ENCODE measurements at regions not wholly inside any gene's neighbourhood (a gene's known extent, or its start where the extent isn't known, plus 50 kb on each side); places are given as distances from the start of the nearest gene placed in this dataset.

DNA sequence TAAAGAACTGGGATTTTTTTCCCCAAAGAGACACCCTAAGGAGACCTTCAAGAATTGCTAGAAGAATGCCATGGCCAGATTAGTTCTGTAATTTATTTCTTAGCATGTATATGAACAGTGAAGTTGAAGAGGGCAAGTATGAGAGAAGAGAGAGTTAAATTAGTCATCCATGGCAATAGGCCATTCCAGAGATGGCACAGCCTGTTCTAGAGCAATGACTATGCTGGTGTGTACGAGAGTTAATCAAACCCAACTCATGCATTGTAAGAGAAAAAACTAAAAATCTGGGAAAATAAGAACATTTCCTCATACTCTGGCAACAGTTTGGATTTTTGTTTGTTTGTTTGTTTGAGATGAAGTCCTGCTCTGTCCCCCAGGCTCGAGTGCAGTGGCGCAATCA lies 112.1 kb upstream of the PIK3C3 start:
- Histone ChIP-seq H3K27me3 (no peaks in the 10 kb centered on the region), H3K4me1 (no peaks in the 10 kb centered on the region), H3K9me3 (no peaks in the 10 kb centered on the region), H3K4me3 (no peak overlapping the region), H3K36me3 (no peaks in the 10 kb centered on the region), H3K27ac (no peak overlapping the region)
- no peak for DNase-seq (ENCODE audit: low spot score in 2 of 2)
- TF ChIP-seq EP300 (IDR thresholded peaks at IDR 0.05) (no peak), POLR2A (IDR thresholded peaks at IDR 0.05) (no peak), POLR2AphosphoS5 (IDR thresholded peaks at IDR 0.05) (no peak)
- TF ChIP-seq, protein P1, sequence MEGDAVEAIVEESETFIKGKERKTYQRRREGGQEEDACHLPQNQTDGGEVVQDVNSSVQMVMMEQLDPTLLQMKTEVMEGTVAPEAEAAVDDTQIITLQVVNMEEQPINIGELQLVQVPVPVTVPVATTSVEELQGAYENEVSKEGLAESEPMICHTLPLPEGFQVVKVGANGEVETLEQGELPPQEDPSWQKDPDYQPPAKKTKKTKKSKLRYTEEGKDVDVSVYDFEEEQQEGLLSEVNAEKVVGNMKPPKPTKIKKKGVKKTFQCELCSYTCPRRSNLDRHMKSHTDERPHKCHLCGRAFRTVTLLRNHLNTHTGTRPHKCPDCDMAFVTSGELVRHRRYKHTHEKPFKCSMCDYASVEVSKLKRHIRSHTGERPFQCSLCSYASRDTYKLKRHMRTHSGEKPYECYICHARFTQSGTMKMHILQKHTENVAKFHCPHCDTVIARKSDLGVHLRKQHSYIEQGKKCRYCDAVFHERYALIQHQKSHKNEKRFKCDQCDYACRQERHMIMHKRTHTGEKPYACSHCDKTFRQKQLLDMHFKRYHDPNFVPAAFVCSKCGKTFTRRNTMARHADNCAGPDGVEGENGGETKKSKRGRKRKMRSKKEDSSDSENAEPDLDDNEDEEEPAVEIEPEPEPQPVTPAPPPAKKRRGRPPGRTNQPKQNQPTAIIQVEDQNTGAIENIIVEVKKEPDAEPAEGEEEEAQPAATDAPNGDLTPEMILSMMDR (IDR thresholded peaks at IDR 0.05): no peak
- WGBS: 73% methylated on average over 3 of the region's 3 CpGs

DNA sequence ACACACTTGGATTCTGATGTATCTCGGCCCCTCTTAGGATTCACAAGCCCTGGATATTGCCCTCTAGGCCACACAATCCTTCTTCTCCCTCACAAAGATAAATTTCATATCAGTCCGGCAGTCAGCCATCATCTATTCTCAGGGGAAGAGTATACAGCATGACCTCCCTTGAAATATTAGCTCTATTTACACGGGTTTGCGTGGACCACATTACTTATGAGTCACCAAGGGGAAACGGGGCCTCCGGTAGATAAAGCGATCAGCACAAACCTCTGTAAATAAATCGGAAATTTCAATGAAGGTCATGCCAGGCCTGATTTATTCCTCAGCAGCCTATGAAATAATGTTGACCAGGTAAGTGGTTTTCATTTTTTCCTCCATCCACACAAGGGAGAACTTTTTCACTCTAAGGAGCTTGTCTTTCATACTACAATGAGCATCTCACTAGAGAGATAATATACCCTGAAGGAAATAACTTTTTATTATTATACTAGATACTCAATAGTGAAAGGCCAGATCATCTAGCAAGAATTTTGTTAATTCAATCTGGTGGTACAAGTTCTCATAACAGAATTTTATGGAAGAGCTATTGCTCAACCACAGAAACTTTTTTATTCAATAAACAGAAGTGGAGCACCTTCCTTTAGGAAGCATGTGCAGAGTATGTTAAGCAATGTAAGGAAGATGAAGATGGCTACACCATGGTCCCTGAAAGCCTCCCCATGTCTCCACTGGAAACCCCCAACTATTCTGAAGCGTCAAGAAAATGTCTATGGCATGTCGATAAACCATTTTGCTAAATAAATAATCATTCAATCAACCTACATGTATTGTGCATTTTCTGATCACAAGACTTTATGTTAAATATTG lies 125.2 kb upstream of the PIK3C3 start:
- Histone ChIP-seq H3K9me3 (no peaks in the 10 kb centered on the region), H3K4me3 (no peak overlapping the region), H3K27me3 (no peaks in the 10 kb centered on the region), H3K36me3 (no peaks in the 10 kb centered on the region), H3K27ac (no peak overlapping the region), H3K4me1 (no peaks in the 10 kb centered on the region)
- TF ChIP-seq, protein P1 (IDR thresholded peaks at IDR 0.05): no peak
- TF ChIP-seq POLR2AphosphoS5 (IDR thresholded peaks at IDR 0.05) (no peak), EP300 (IDR thresholded peaks at IDR 0.05) (no peak), POLR2A (IDR thresholded peaks at IDR 0.05) (no peak)
- no peak for DNase-seq (ENCODE audit: low spot score in 2 of 2)
- WGBS: 90% methylated on average over 10 of the region's 10 CpGs

DNA sequence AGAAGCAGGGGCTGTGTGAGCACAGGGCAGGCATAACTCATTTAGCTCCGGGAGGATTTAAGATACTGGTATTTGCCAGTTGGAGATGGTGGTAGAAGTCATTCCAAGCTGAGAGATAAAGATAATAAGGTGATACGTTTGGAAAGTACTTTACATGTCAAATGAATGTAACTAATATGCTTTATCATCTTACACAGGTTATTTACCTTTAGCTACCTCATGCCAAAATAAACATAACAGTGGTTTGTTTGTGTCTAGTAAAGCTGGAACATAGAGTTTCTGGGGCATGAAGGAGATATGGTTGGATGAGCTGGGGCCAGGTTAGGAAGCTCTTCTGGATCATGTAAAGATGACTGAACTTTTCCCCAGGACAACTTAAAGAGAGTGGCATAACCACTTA lies 126.9 kb upstream of the PIK3C3 start:
- 47% methylated on average over 2 of the region's 2 CpGs for WGBS
- Histone ChIP-seq H3K9me3 (no peaks in the 10 kb centered on the region), H3K27ac (no peak overlapping the region), H3K36me3 (no peaks in the 10 kb centered on the region), H3K4me3 (no peak overlapping the region), H3K4me1 (no peaks in the 10 kb centered on the region), H3K27me3 (no peaks in the 10 kb centered on the region)
- DNase-seq (ENCODE audit: low spot score in 2 of 2): no peak
- TF ChIP-seq, protein P1 (IDR thresholded peaks at IDR 0.05): no peak
- TF ChIP-seq EP300 (IDR thresholded peaks at IDR 0.05): no peak
- no peak for TF ChIP-seq POLR2A (IDR thresholded peaks at IDR 0.05)
- no peak for TF ChIP-seq POLR2AphosphoS5 (IDR thresholded peaks at IDR 0.05)

DNA sequence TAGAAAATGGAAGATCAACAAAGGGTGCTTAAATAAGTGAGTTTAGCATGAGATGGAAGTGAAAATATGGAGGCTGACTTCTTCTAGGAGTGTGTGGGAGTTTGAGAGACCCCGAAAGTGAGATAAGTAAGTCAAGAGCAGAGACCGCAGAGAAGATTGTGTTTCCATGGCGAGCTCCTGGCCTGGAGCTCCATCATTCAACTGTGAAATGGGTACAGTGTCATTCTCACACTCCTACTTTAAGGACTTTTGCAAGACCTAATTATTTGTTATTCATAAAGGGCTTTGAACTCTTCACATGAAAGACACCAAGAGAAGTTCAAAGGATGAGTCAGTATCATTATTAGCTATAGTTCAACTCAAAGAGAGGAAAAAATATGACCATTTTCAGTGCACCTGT lies 134.2 kb upstream of the PIK3C3 start:
- H3K4me3 ChIP-seq: no peak overlapping the region
- WGBS: 91% methylated on average over 3 of the region's 3 CpGs
- H3K9me3 ChIP-seq: no peaks in the 10 kb centered on the region
- H3K36me3 ChIP-seq: no peaks in the 10 kb centered on the region
- no peak for DNase-seq (ENCODE audit: low spot score in 2 of 2)
- no peak overlapping the region for H3K27ac ChIP-seq
- no peaks in the 10 kb centered on the region for H3K27me3 ChIP-seq
- H3K4me1 ChIP-seq: no peaks in the 10 kb centered on the region
- TF ChIP-seq POLR2A (IDR thresholded peaks at IDR 0.05): no peak
- TF ChIP-seq, protein P1 (IDR thresholded peaks at IDR 0.05): no peak
- TF ChIP-seq POLR2AphosphoS5 (IDR thresholded peaks at IDR 0.05): no peak
- no peak for TF ChIP-seq EP300 (IDR thresholded peaks at IDR 0.05)

DNA sequence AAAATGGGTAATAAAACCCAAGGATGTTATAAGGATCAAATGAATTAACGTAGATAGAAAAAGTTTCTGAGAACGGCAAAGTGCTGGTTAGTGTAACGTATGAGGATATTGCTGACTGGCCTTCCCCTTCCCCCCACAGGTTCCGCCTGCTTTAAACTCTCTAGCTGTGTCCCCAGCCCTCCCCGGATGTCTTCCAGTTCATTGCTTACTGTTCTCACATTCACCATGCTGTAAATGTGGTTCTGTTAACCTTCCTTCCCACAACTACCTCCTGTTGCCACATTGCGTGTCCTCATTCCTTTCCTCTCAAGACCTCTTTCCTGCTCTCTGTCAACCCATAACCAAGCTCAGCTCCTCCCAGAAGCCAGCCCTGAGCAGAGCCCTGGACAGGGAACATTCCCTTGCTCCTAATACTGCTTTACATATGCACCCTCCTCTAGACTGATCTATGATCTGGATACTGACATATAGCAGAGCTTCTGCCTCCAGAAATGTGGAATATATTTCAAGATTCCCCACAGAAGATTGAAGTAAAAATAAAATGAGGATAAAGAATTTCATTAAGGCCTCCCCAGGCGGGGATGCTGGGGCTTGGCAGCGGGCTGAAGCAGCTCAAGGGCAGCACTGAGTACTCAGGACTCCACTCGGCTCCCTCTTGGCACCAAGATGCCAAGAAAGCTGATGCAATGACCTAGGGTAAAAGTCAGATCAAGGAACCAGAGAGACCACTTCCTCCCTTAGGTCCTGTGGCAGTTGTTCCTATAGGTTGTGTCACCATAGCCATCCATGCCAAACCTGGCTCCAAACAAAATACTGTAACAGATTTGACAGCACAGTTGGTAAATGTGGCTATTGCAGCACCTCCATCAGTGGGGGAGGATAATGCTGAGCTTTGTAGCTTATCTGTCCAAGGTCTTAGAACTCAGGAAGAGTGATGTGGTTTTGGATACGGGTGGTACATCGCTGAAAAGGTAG lies 136.4 kb upstream of the PIK3C3 start:
- Histone ChIP-seq H3K4me1 (no peaks in the 10 kb centered on the region), H3K27ac (no peak overlapping the region), H3K4me3 (no peak overlapping the region), H3K36me3 (no peaks in the 10 kb centered on the region), H3K9me3 (no peaks in the 10 kb centered on the region), H3K27me3 (no peaks in the 10 kb centered on the region)
- no peak for DNase-seq (ENCODE audit: low spot score in 2 of 2)
- 79% methylated on average over 10 of the region's 11 CpGs for WGBS
- TF ChIP-seq POLR2AphosphoS5 (IDR thresholded peaks at IDR 0.05) (no peak), EP300 (IDR thresholded peaks at IDR 0.05) (no peak), POLR2A (IDR thresholded peaks at IDR 0.05) (no peak)
- TF ChIP-seq, protein P1 (IDR thresholded peaks at IDR 0.05): no peak
